ENCODE measurements at regions not wholly inside any gene's neighbourhood (a gene's known extent, or its start where the extent isn't known, plus 50 kb on each side); places are given as distances from the start of the nearest gene placed in this dataset.

- H2AFZ ChIP-seq (ENCODE audit: low read length): no peak overlapping the region
- H3K4me1 ChIP-seq (ENCODE audit: control insufficient read depth, extremely low read depth, insufficient read depth, low read length): peaks cover 3% of the 10 kb centered on the region
- no peaks in the 10 kb centered on the region for H3K9me3 ChIP-seq (ENCODE audit: control insufficient read depth, insufficient read depth, low read depth, low read length)
- no peaks in the 10 kb centered on the region for H3K79me2 ChIP-seq (ENCODE audit: control insufficient read depth, insufficient read depth, low read length)
- H3K27ac ChIP-seq (ENCODE audit: insufficient read depth, low read length): no peak overlapping the region
- no peak overlapping the region for H3K9ac ChIP-seq (ENCODE audit: insufficient read depth, low read length)
- no peak overlapping the region for H3K4me2 ChIP-seq (ENCODE audit: extremely low read depth, insufficient read depth, low read length)
- peak in 1 of 2 donors; percentile 48 for DNase-seq (ENCODE audit: low read depth in 2 of 2)
- no peak for TF ChIP-seq EZH2 (IDR thresholded peaks at IDR 0.05; ENCODE audit: low read length, missing control alignments)
- TF ChIP-seq CTCF (conservative IDR thresholded peaks at IDR 0.05 in 1 of 2, IDR thresholded peaks at IDR 0.05 in 1 of 2; ENCODE audit: low read depth in 1 of 2, low read length in 2 of 2): no peak
- no peaks in the 10 kb centered on the region for H3K27me3 ChIP-seq (ENCODE audit: control insufficient read depth, insufficient read depth, low read length)
- no peaks in the 10 kb centered on the region for H3K36me3 ChIP-seq (ENCODE audit: control insufficient read depth, insufficient read depth, low read length)
- no peak overlapping the region for H3K4me3 ChIP-seq (replicated peaks in 1 of 4; ENCODE audit: control extremely low read depth in 1 of 4, insufficient read depth in 1 of 4, low read depth in 3 of 4, low read length in 4 of 4)
- H4K20me1 ChIP-seq (ENCODE audit: control insufficient read depth, extremely low read depth, insufficient read depth, low read length): no peaks in the 10 kb centered on the region
These were observed 70.6 kb upstream of the ARHGAP5 start for GRCh38 chr14:32006263-32007110.

GRCh38 chr14:32007755-32008362, 69.2 kb upstream of the ARHGAP5 start:
- Histone ChIP-seq H3K9ac (ENCODE audit: insufficient read depth, low read length) (no peak overlapping the region), H3K4me1 (ENCODE audit: control insufficient read depth, extremely low read depth, insufficient read depth, low read length) (peaks cover 3% of the 10 kb centered on the region), H3K4me3 (replicated peaks in 1 of 4; ENCODE audit: control extremely low read depth in 1 of 4, insufficient read depth in 1 of 4, low read depth in 3 of 4, low read length in 4 of 4) (no peak overlapping the region), H3K4me2 (ENCODE audit: extremely low read depth, insufficient read depth, low read length) (no peak overlapping the region), H3K79me2 (ENCODE audit: control insufficient read depth, insufficient read depth, low read length) (no peaks in the 10 kb centered on the region), H3K36me3 (ENCODE audit: control insufficient read depth, insufficient read depth, low read length) (no peaks in the 10 kb centered on the region), H2AFZ (ENCODE audit: low read length) (no peak overlapping the region), H3K27me3 (ENCODE audit: control insufficient read depth, insufficient read depth, low read length) (no peaks in the 10 kb centered on the region), H3K27ac (ENCODE audit: insufficient read depth, low read length) (no peak overlapping the region), H4K20me1 (ENCODE audit: control insufficient read depth, extremely low read depth, insufficient read depth, low read length) (no peaks in the 10 kb centered on the region), H3K9me3 (ENCODE audit: control insufficient read depth, insufficient read depth, low read depth, low read length) (no peaks in the 10 kb centered on the region)
- TF ChIP-seq CTCF (conservative IDR thresholded peaks at IDR 0.05 in 1 of 2, IDR thresholded peaks at IDR 0.05 in 1 of 2; ENCODE audit: low read depth in 1 of 2, low read length in 2 of 2) (no peak), EZH2 (IDR thresholded peaks at IDR 0.05; ENCODE audit: low read length, missing control alignments) (no peak)
- DNase-seq (ENCODE audit: low read depth in 2 of 2): no peak

GRCh38 chr14:32008602-32009193, 68.4 kb upstream of the ARHGAP5 start:
- no peak for DNase-seq (ENCODE audit: low read depth in 2 of 2)
- no peaks in the 10 kb centered on the region for H3K79me2 ChIP-seq (ENCODE audit: control insufficient read depth, insufficient read depth, low read length)
- H3K9me3 ChIP-seq (ENCODE audit: control insufficient read depth, insufficient read depth, low read depth, low read length): no peaks in the 10 kb centered on the region
- H3K4me2 ChIP-seq (ENCODE audit: extremely low read depth, insufficient read depth, low read length): no peak overlapping the region
- H3K9ac ChIP-seq (ENCODE audit: insufficient read depth, low read length): no peak overlapping the region
- H3K36me3 ChIP-seq (ENCODE audit: control insufficient read depth, insufficient read depth, low read length): no peaks in the 10 kb centered on the region
- no peak overlapping the region for H3K27ac ChIP-seq (ENCODE audit: insufficient read depth, low read length)
- peaks cover 3% of the 10 kb centered on the region for H3K4me1 ChIP-seq (ENCODE audit: control insufficient read depth, extremely low read depth, insufficient read depth, low read length)
- H3K27me3 ChIP-seq (ENCODE audit: control insufficient read depth, insufficient read depth, low read length): no peaks in the 10 kb centered on the region
- H4K20me1 ChIP-seq (ENCODE audit: control insufficient read depth, extremely low read depth, insufficient read depth, low read length): no peaks in the 10 kb centered on the region
- TF ChIP-seq CTCF (conservative IDR thresholded peaks at IDR 0.05 in 1 of 2, IDR thresholded peaks at IDR 0.05 in 1 of 2; ENCODE audit: low read depth in 1 of 2, low read length in 2 of 2) (no peak), EZH2 (IDR thresholded peaks at IDR 0.05; ENCODE audit: low read length, missing control alignments) (no peak)
- no peak overlapping the region for H3K4me3 ChIP-seq (replicated peaks in 1 of 4; ENCODE audit: control extremely low read depth in 1 of 4, insufficient read depth in 1 of 4, low read depth in 3 of 4, low read length in 4 of 4)
- no peak overlapping the region for H2AFZ ChIP-seq (ENCODE audit: low read length)

All from fibroblast of lung (primary cell).